Body of pancreas (tissue), 4 donors: ENCODE measurements at regions not wholly inside any gene's neighbourhood (a gene's known extent, or its start where the extent isn't known, plus 50 kb on each side); places are given as distances from the start of the nearest gene placed in this dataset.

Source experiments
- POLR2A ChIP-seq, 3 donors: fragments of 450-650 bp; IDR thresholded peaks; one replicate each; pipeline ENCODE4 v1.6.1; 2016; ENCODE audit warnings: antibody characterized with exemption in 3 of 3, mild to moderate bottlenecking in 2 of 3
- TF ChIP-seq, protein P1 (sequence below), 7 experiments: fragments of 450-650 bp in 4 of 7; fragments of 200-600 bp in 3 of 7; sonication (generic) in 3 of 7; IDR thresholded peaks; one replicate each; pipeline ENCODE4 v1.5.1; 2016 to 2019; ENCODE audit warnings: antibody characterized with exemption in 7 of 7

DNA sequence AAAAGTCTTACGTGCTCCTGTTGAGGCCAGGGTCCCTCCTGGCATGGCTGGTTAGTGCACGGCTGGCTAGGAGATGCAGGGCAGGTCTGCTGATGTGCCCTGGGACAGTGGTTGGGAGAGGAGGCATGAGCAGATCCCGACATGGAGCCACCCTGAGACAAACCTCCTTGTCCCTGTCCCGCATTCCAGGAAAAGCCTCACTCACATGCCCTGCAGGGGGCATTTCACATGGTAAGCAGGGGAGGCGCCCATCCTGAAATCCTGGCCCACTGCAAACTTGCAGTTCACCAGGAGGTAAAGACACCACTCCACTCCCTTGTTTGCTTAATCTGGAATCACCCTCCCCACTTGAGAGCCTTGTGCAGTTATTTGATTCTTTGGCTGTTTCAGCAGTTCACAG lies 116.7 kb upstream of the SLC24A3 start:
- TF ChIP-seq POLR2A (IDR thresholded peaks at IDR 0.05) = no peak
- TF ChIP-seq, protein P1, sequence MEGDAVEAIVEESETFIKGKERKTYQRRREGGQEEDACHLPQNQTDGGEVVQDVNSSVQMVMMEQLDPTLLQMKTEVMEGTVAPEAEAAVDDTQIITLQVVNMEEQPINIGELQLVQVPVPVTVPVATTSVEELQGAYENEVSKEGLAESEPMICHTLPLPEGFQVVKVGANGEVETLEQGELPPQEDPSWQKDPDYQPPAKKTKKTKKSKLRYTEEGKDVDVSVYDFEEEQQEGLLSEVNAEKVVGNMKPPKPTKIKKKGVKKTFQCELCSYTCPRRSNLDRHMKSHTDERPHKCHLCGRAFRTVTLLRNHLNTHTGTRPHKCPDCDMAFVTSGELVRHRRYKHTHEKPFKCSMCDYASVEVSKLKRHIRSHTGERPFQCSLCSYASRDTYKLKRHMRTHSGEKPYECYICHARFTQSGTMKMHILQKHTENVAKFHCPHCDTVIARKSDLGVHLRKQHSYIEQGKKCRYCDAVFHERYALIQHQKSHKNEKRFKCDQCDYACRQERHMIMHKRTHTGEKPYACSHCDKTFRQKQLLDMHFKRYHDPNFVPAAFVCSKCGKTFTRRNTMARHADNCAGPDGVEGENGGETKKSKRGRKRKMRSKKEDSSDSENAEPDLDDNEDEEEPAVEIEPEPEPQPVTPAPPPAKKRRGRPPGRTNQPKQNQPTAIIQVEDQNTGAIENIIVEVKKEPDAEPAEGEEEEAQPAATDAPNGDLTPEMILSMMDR (IDR thresholded peaks at IDR 0.05) = no peak
